D721Med (cell line): ENCODE measurements at regions not wholly inside any gene's neighbourhood (a gene's known extent, or its start where the extent isn't known, plus 50 kb on each side); places are given as distances from the start of the nearest gene placed in this dataset.

Experiments used
- DNase-seq: peaks from one replicate; pipeline ENCODE4 v3.0.0; 2011; ENCODE audit warnings: low spot score; ENCODE audit not compliant: insufficient read length
- FAIRE-seq: peaks from 2 replicates; lab custom pipeline; 2011; peaks lifted over from hg19 to GRCh38; lab: Jason Lieb, UNC
- TF ChIP-seq, protein P1 (sequence below): IDR thresholded peaks from 2 replicates; pipeline ENCODE4 v1.5.1; 2012; ENCODE audit warnings: mild to moderate bottlenecking, control low read depth; ENCODE audit not compliant: insufficient read depth; ENCODE audit errors: missing control alignments

DNA sequence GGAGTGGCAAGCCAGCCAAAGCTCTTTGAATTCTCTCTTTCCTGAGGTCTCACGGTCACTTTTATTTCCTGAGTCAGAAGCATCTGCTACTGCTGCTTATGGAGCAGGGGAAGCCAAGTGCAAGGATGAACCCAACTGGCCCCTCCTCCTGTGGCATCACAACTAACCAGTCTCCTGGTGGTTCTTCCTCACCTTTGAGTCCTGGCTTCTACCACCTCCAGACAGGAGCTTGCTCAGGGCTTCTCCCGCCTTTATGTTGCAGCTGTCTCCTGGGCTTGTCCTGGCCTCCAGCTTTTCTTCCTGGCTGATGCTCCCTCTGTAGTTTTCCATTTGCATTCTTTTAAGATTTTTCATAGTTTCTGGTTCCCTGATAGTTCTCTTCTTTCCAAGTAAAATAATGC, 349.7 kb upstream of the NRP1 start:
- FAIRE-seq: no peak
- DNase-seq: no peak

GRCh38 chr10:33681595-33681994, 347.1 kb upstream of the NRP1 start:
- no peak for FAIRE-seq
- no peak for DNase-seq
- TF ChIP-seq, protein P1, sequence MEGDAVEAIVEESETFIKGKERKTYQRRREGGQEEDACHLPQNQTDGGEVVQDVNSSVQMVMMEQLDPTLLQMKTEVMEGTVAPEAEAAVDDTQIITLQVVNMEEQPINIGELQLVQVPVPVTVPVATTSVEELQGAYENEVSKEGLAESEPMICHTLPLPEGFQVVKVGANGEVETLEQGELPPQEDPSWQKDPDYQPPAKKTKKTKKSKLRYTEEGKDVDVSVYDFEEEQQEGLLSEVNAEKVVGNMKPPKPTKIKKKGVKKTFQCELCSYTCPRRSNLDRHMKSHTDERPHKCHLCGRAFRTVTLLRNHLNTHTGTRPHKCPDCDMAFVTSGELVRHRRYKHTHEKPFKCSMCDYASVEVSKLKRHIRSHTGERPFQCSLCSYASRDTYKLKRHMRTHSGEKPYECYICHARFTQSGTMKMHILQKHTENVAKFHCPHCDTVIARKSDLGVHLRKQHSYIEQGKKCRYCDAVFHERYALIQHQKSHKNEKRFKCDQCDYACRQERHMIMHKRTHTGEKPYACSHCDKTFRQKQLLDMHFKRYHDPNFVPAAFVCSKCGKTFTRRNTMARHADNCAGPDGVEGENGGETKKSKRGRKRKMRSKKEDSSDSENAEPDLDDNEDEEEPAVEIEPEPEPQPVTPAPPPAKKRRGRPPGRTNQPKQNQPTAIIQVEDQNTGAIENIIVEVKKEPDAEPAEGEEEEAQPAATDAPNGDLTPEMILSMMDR: no peak

More for the DNA sequence above, 349.7 kb upstream of the NRP1 start:
- TF ChIP-seq, protein P1: no peak

- TF ChIP-seq, protein P1: no peak
- DNase-seq (no peak), FAIRE-seq (no peak)
These were observed 345.6 kb upstream of the NRP1 start for GRCh38 chr10:33680036-33680435.

DNA sequence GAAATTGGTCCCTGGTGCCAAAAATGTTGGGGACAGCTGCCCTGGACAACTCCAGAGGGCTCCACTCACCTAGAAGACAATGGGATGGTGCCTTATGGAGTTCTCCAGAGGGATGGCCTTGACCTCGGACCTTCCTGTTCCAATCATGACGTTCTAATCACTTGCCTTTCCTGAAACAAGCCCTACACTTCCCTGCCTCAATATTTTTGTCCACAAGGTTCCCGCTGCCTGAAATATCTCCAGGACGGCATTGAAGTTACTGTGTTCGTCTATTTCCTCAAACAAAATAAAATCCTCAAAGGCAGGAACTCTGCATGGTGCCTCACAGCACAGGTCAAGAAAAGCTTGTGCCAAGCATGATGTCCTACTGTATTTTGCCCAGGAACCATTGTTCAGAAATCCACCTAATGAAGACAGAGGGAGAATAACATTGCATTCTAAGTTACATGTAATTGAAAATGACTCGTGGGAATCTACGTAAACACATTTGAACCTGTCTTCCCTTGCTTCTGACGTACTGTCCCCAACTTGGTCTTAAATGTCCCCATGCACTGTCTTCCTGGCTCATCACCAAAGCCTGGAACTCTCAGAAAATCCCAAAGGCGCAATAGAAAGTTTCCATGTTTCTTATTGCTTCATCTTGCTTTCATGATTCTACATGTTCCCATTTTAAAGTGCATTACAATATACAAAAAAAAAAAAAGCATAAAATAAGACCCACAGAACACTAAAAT, 342.3 kb upstream of the NRP1 start:
- no peak for DNase-seq
- TF ChIP-seq, protein P1: no peak
- no peak for FAIRE-seq

DNA sequence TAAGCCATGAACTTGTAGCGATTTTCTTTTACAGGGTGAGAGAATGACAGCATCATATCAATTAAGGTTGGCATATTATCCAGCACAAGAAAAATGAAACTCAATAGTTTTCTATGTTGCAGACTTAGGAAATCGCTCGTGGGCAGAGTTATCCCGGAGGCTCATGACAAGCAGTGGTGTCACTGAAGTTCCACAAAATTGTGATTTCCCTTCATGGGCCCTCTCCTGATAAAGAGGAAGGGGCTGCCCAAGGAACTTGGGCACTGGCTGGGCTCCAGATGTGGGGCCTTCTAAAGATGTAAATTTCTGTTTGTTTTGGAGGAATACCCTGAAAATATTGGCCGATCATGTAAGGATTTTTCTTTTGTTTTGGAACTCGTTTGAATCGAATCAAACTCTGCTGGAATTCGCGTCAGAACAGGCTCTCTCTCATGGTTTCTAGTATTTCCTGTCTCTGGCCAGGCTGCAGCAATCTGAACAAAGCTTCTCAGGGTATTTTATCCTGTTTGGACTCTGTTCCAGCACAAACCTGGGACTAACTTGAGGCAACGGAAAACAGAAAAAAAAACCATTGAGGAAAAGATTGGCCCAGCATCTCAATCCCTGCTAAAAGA, 340.6 kb upstream of the NRP1 start:
- TF ChIP-seq, protein P1: no peak
- FAIRE-seq (no peak), DNase-seq (no peak)

- no peak for DNase-seq
- FAIRE-seq: no peak
- TF ChIP-seq, protein P1: no peak
These were observed 340.0 kb upstream of the NRP1 start for GRCh38 chr10:33674491-33674890.

DNA sequence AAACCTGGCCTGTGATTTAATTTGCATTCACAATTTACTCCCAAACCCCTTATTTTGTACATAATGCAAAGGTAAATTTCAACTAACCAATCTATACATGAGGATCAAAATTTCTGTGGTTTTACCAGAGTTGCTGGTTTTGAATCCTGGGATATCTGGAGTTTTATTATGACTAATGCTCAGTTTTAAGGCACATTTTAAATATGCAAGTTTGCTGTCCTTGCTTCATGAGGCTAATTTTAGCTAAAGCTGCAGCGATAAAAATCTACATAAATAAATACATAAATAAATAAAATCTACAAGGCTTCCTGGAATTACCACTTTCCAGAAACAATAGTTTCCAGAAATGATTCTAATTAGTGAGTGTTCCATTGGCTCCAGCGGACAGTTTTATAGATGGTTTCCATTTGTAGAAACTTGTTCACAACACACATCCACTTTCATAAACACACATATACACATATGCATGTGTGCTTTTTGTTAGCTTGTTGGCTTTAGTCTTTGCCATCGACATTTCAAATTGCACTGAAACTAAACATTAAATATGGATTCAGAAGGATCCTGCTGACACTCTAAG, 339.5 kb upstream of the NRP1 start:
- TF ChIP-seq, protein P1: no peak
- DNase-seq (no peak), FAIRE-seq (no peak)
